Bronchial epithelial cell (primary cell): ENCODE measurements at regions not wholly inside any gene's neighbourhood (a gene's known extent, or its start where the extent isn't known, plus 50 kb on each side); places are given as distances from the start of the nearest gene placed in this dataset.
A peak's percentile ranks its signal among the peaks of the same experiment; 100 is the strongest.
"Not testable (repeated sequence)": the region's sequence is repeated elsewhere in the genome, so short reads cannot be mapped to it uniquely, and the experiment has no call there.

Source experiments
- DNase-seq: peaks from one replicate; pipeline ENCODE4 v3.0.0-alpha.2; 2010; ENCODE audit warnings: low read depth
- FAIRE-seq: peaks from 2 replicates; lab custom pipeline; 2011; peaks lifted over from hg19 to GRCh38; lab: Jason Lieb, UNC
- H3K27me3 ChIP-seq: 2 replicates; pipeline ENCODE4 v1.5.1; 2011; ENCODE audit warnings: low read length; ENCODE audit not compliant: control insufficient read depth, insufficient read depth
- H3K36me3 ChIP-seq: 2 replicates; pipeline ENCODE4 v1.5.1; 2011; ENCODE audit warnings: low read length; ENCODE audit not compliant: control insufficient read depth, insufficient read depth
- H3K4me3 ChIP-seq: 2 replicates; pipeline ENCODE4 v1.5.1; 2011; ENCODE audit warnings: mild to moderate bottlenecking, low read depth, low read length, control low read depth
- CTCF ChIP-seq: IDR thresholded peaks from 2 replicates; pipeline ENCODE4 v1.5.1; 2011; ENCODE audit warnings: mild to moderate bottlenecking, moderate library complexity, low read length, control low read depth, inconsistent platforms; ENCODE audit not compliant: insufficient read depth, severe bottlenecking

- DNase-seq (peak; percentile 24), FAIRE-seq (no peak)
- TF ChIP-seq CTCF: no peak
- no peaks in the 10 kb centered on the region for H3K27me3 ChIP-seq
- H3K4me3 ChIP-seq: no peak overlapping the region
- no peaks in the 10 kb centered on the region for H3K36me3 ChIP-seq
Measured at GRCh38 chr11:119586181-119586580, 142.8 kb downstream of the NECTIN1 start.

DNA sequence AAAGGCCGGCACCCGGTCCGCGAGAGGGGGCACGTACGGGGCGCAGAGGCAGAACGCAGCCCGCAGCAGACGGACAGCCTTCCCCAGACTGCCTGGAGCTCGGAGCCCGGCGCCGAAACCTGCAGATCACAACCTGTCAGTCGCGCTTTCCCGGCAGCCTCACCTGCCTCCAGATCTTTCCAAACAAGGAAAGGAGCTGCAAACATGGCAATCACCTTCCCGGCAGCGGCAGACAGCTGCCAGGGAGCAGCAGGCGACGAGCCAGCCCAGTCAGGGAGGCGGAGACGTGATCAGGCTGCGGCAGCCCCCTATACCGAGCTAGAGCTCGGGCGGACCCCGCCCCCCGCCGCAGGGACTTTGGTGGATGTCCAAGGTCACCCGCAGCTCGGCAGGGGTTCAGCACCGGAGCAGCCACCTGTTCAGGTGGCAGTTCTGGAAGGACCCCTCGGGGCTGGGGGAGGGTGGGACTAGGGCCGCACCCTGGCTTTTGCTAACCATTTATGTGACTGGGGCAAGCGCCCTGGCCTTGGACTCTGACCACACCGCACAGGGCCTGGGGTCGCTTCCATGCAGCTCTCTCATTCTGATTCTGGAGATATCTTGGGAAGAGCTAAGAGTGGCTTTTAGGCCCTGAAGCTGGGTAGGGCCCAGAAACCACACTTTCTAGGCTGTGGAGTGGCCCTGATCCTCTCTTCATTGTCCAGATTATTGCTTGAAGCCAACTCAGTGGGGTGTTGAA is 143.8 kb downstream of the NECTIN1 start:
- FAIRE-seq (no peak), DNase-seq (peak; percentile 49)
- Histone ChIP-seq H3K27me3 (no peaks in the 10 kb centered on the region), H3K36me3 (no peaks in the 10 kb centered on the region), H3K4me3 (peak overlapping the region; percentile 45)
- TF ChIP-seq CTCF: no peak

DNA sequence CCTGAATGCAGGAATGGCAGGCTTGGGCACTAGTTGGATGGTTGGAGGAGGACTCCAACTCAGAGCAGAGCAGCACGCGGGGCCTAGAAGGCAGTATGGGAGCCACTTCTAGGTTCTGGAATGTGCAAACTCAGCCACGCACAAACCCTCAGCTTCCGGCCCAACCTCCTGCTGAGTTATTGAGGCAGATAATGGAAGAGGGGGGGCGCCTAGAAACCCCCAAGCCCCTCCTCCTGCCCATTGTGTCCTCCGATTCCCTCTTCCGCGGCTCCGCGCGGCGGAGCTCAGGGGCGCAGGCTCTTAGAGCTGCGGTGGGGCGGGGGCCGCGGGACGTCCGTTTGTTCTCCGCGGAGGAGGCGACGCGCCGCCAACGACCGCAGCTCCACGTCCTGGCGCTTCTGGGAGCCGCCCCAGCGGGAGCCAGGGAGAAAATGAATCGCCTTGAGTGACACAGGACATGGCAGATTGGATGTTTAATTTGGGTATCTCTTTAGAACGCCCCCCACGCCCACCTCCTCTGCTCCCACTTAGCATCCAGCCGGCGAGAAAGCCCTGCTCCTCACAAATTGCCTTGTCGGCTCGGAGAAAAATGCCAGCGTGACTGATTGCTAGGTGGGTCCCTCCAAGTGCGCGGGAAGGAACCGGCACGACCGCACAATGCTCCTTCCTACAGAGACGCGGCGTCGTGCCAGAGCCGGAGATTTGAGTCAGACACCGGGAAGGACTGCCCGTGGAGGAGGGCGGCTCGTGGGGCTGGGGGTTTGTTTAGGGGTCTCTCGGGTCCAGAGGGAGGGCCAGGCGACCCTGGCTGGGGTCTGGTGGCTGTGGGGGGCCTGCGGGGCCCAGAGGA is 144.6 kb downstream of the NECTIN1 start:
- no peaks in the 10 kb centered on the region for H3K36me3 ChIP-seq
- H3K27me3 ChIP-seq: no peaks in the 10 kb centered on the region
- no peak for TF ChIP-seq CTCF
- FAIRE-seq (no peak), DNase-seq (peak; percentile 51)
- peak overlapping the region; percentile 45 for H3K4me3 ChIP-seq

DNA sequence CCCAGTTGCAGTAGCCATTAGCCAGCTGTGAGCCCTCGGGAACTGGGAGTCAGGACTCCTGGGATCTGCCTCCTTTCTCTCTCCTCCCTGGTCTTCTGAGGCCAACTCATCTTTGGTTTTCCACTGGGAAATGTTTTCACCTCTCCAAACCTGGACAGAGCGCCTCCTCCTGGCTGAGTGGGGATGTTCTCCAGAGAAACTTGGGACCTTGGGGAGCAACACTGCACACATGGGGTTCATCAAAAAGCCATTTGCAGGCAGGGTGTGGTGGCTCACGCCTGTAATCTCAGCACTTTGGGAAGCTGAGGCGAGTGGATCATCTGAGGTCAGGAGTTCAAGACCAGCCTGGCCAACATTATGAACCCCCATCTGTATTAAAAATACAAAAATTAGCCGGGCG is 145.4 kb downstream of the NECTIN1 start:
- FAIRE-seq: no peak
- H3K4me3 ChIP-seq: no peak overlapping the region
- H3K36me3 ChIP-seq: no peaks in the 10 kb centered on the region
- no peaks in the 10 kb centered on the region for H3K27me3 ChIP-seq
- TF ChIP-seq CTCF: no peak
- no peak for DNase-seq

- not testable (repeated sequence) for FAIRE-seq, H3K36me3 ChIP-seq, H3K27me3 ChIP-seq, H3K4me3 ChIP-seq, DNase-seq
Measured at GRCh38 chr11:119581396-119581795, 147.6 kb downstream of the NECTIN1 start.

GRCh38 chr11:119580751-119581150 is 148.2 kb downstream of the NECTIN1 start:
- Histone ChIP-seq H3K27me3 (no peaks in the 10 kb centered on the region), H3K4me3 (no peak overlapping the region), H3K36me3 (no peaks in the 10 kb centered on the region)
- no peak for TF ChIP-seq CTCF
- FAIRE-seq (no peak), DNase-seq (no peak)
